Activated naive CD4-positive, alpha-beta T cell treated with anti-CD3 and anti-CD28 coated beads, Interleukin-2, amount 10 ng/mL, durations not matched to agents 7 days and 5 days (primary cell): ENCODE measurements at regions not wholly inside any gene's neighbourhood (a gene's known extent, or its start where the extent isn't known, plus 50 kb on each side); places are given as distances from the start of the nearest gene placed in this dataset.

Experiments
- CTCF ChIA-PET: fragments of 350-600 bp; sonication (Branson Sonifier 250); formaldehyde crosslinking; loops from one replicate; lab custom pipeline; 2021; ENCODE audit warnings: antibody characterized with exemption; lab: Charles Lee
- DNase-seq: peaks from one replicate; pipeline ENCODE4 v3.0.0-alpha.2; 2020
- H3K27ac Mint-ChIP-seq: one replicate; pipeline ENCODE4 v1.8.0; 2021; ENCODE audit warnings: mild to moderate bottlenecking, moderate library complexity, mixed read lengths
- H3K27me3 Mint-ChIP-seq: one replicate; pipeline ENCODE4 v1.8.0; 2021; ENCODE audit warnings: mild to moderate bottlenecking, mixed read lengths
- H3K36me3 Mint-ChIP-seq: one replicate; pipeline ENCODE4 v1.8.0; 2021; ENCODE audit warnings: mixed read lengths
- H3K4me1 Mint-ChIP-seq: one replicate; pipeline ENCODE4 v1.8.0; 2021; ENCODE audit warnings: mixed read lengths
- H3K4me3 Mint-ChIP-seq: one replicate; pipeline ENCODE4 v1.8.0; 2021; ENCODE audit warnings: mild to moderate bottlenecking, moderate library complexity, mixed read lengths
- H3K9me3 Mint-ChIP-seq: one replicate; pipeline ENCODE4 v1.8.0; 2021; ENCODE audit warnings: mixed read lengths

- H3K27me3 Mint-ChIP-seq: no peaks in the 10 kb centered on the region
- CTCF ChIA-PET: no interaction called here
- no peak for DNase-seq
- H3K4me1 Mint-ChIP-seq: no peaks in the 10 kb centered on the region
- H3K36me3 Mint-ChIP-seq: no peaks in the 10 kb centered on the region
- no peak overlapping the region for H3K4me3 Mint-ChIP-seq
- no peak overlapping the region for H3K27ac Mint-ChIP-seq
- H3K9me3 Mint-ChIP-seq: no peaks in the 10 kb centered on the region
Measured at GRCh38 chr5:23007236-23007635, 154.1 kb upstream of the CDH12 start.

- Mint-ChIP-seq H3K9me3 (no peaks in the 10 kb centered on the region), H3K27ac (no peak overlapping the region), H3K4me1 (no peaks in the 10 kb centered on the region), H3K4me3 (no peak overlapping the region), H3K27me3 (no peaks in the 10 kb centered on the region), H3K36me3 (no peaks in the 10 kb centered on the region)
- CTCF ChIA-PET: no interaction called here
- DNase-seq: no peak
Measured at GRCh38 chr5:23001120-23001519, 148.0 kb upstream of the CDH12 start.

- Mint-ChIP-seq H3K4me1 (no peaks in the 10 kb centered on the region), H3K27me3 (no peaks in the 10 kb centered on the region), H3K27ac (no peak overlapping the region), H3K4me3 (no peak overlapping the region), H3K9me3 (no peaks in the 10 kb centered on the region), H3K36me3 (no peaks in the 10 kb centered on the region)
- CTCF ChIA-PET: no interaction called here
- DNase-seq: no peak
Measured at GRCh38 chr5:22998774-22999173, 145.6 kb upstream of the CDH12 start.

GRCh38 chr5:22998362-22998761 is 145.2 kb upstream of the CDH12 start:
- DNase-seq: no peak
- Mint-ChIP-seq H3K4me1 (no peaks in the 10 kb centered on the region), H3K27ac (no peak overlapping the region), H3K27me3 (no peaks in the 10 kb centered on the region), H3K9me3 (no peaks in the 10 kb centered on the region), H3K4me3 (no peak overlapping the region), H3K36me3 (no peaks in the 10 kb centered on the region)
- CTCF ChIA-PET: no interaction called here

- no peaks in the 10 kb centered on the region for H3K4me1 Mint-ChIP-seq
- no peaks in the 10 kb centered on the region for H3K36me3 Mint-ChIP-seq
- CTCF ChIA-PET: no interaction called here
- no peak for DNase-seq
- no peak overlapping the region for H3K27ac Mint-ChIP-seq
- no peaks in the 10 kb centered on the region for H3K27me3 Mint-ChIP-seq
- no peak overlapping the region for H3K4me3 Mint-ChIP-seq
- peaks cover 3% of the 10 kb centered on the region for H3K9me3 Mint-ChIP-seq
Measured at GRCh38 chr5:22988937-22989336, 135.8 kb upstream of the CDH12 start.

GRCh38 chr5:22986281-22986680 is 133.1 kb upstream of the CDH12 start:
- H3K9me3 Mint-ChIP-seq: peaks cover 5% of the 10 kb centered on the region

GRCh38 chr5:22985446-22985845 is 132.3 kb upstream of the CDH12 start:
- H3K27ac Mint-ChIP-seq: no peak overlapping the region
- no peak for DNase-seq
- H3K9me3 Mint-ChIP-seq: peaks cover 5% of the 10 kb centered on the region
- no peaks in the 10 kb centered on the region for H3K36me3 Mint-ChIP-seq
- H3K4me1 Mint-ChIP-seq: no peaks in the 10 kb centered on the region
- no peaks in the 10 kb centered on the region for H3K27me3 Mint-ChIP-seq
- CTCF ChIA-PET: no interaction called here
- no peak overlapping the region for H3K4me3 Mint-ChIP-seq

More at GRCh38 chr5:22986281-22986680, 133.1 kb upstream of the CDH12 start:
- CTCF ChIA-PET: no interaction called here
- no peak for DNase-seq
- Mint-ChIP-seq H3K4me1 (no peaks in the 10 kb centered on the region), H3K36me3 (no peaks in the 10 kb centered on the region), H3K4me3 (no peak overlapping the region), H3K27ac (peak overlapping the region; percentile 19), H3K27me3 (no peaks in the 10 kb centered on the region)

GRCh38 chr5:22970956-22971618 is 117.9 kb upstream of the CDH12 start:
- DNase-seq: no peak
- H3K27me3 Mint-ChIP-seq: no peaks in the 10 kb centered on the region
- H3K9me3 Mint-ChIP-seq: peaks cover 15% of the 10 kb centered on the region
- no peaks in the 10 kb centered on the region for H3K36me3 Mint-ChIP-seq
- H3K4me1 Mint-ChIP-seq: no peaks in the 10 kb centered on the region
- CTCF ChIA-PET: no interaction called here
- no peak overlapping the region for H3K4me3 Mint-ChIP-seq
- no peak overlapping the region for H3K27ac Mint-ChIP-seq

GRCh38 chr5:22970491-22970890 is 117.3 kb upstream of the CDH12 start:
- DNase-seq: no peak
- no peak overlapping the region for H3K27ac Mint-ChIP-seq
- peaks cover 16% of the 10 kb centered on the region for H3K9me3 Mint-ChIP-seq
- no peak overlapping the region for H3K4me3 Mint-ChIP-seq
- CTCF ChIA-PET: no interaction called here
- no peaks in the 10 kb centered on the region for H3K4me1 Mint-ChIP-seq
- no peaks in the 10 kb centered on the region for H3K36me3 Mint-ChIP-seq
- H3K27me3 Mint-ChIP-seq: no peaks in the 10 kb centered on the region

- CTCF ChIA-PET: interaction anchor here (0.6 kb wide), 1 partner anchor 135 kb away, joined by 4 read pairs; no protein-coding TSS in a partner anchor
- Mint-ChIP-seq H3K4me3 (no peak overlapping the region), H3K27me3 (no peaks in the 10 kb centered on the region), H3K36me3 (no peaks in the 10 kb centered on the region), H3K27ac (no peak overlapping the region), H3K4me1 (no peaks in the 10 kb centered on the region), H3K9me3 (peaks cover 25% of the 10 kb centered on the region)
- no peak for DNase-seq
Measured at GRCh38 chr5:22968386-22968785, 115.2 kb upstream of the CDH12 start.

GRCh38 chr5:22965960-22966359 is 112.8 kb upstream of the CDH12 start:
- Mint-ChIP-seq H3K4me3 (no peak overlapping the region), H3K36me3 (no peaks in the 10 kb centered on the region), H3K9me3 (peaks cover 25% of the 10 kb centered on the region)

GRCh38 chr5:22964632-22965031 is 111.5 kb upstream of the CDH12 start:
- peaks cover 28% of the 10 kb centered on the region for H3K9me3 Mint-ChIP-seq
- no peak for DNase-seq
- no peak overlapping the region for H3K4me3 Mint-ChIP-seq
- no peaks in the 10 kb centered on the region for H3K36me3 Mint-ChIP-seq
- CTCF ChIA-PET: no interaction called here
- no peaks in the 10 kb centered on the region for H3K4me1 Mint-ChIP-seq
- no peak overlapping the region for H3K27ac Mint-ChIP-seq
- no peaks in the 10 kb centered on the region for H3K27me3 Mint-ChIP-seq

More at GRCh38 chr5:22965960-22966359, 112.8 kb upstream of the CDH12 start:
- Mint-ChIP-seq H3K27ac (no peak overlapping the region), H3K27me3 (no peaks in the 10 kb centered on the region), H3K4me1 (no peaks in the 10 kb centered on the region)
- CTCF ChIA-PET: no interaction called here
- no peak for DNase-seq

GRCh38 chr5:22958462-22959262 is 105.5 kb upstream of the CDH12 start:
- no peaks in the 10 kb centered on the region for H3K36me3 Mint-ChIP-seq
- H3K4me1 Mint-ChIP-seq: no peaks in the 10 kb centered on the region
- no peak for DNase-seq
- H3K9me3 Mint-ChIP-seq: peaks cover 3% of the 10 kb centered on the region
- no peak overlapping the region for H3K27ac Mint-ChIP-seq
- H3K4me3 Mint-ChIP-seq: no peak overlapping the region
- CTCF ChIA-PET: no interaction called here
- H3K27me3 Mint-ChIP-seq: no peaks in the 10 kb centered on the region

- H3K27ac Mint-ChIP-seq: no peak overlapping the region
- no peaks in the 10 kb centered on the region for H3K27me3 Mint-ChIP-seq
- CTCF ChIA-PET: no interaction called here
- no peak for DNase-seq
- no peak overlapping the region for H3K4me3 Mint-ChIP-seq
- H3K9me3 Mint-ChIP-seq: no peaks in the 10 kb centered on the region
- no peaks in the 10 kb centered on the region for H3K36me3 Mint-ChIP-seq
- H3K4me1 Mint-ChIP-seq: no peaks in the 10 kb centered on the region
Measured at GRCh38 chr5:22947921-22948320, 94.8 kb upstream of the CDH12 start.

- Mint-ChIP-seq H3K4me3 (no peak overlapping the region), H3K27me3 (no peaks in the 10 kb centered on the region), H3K27ac (no peak overlapping the region), H3K9me3 (peaks cover 14% of the 10 kb centered on the region), H3K36me3 (no peaks in the 10 kb centered on the region), H3K4me1 (no peaks in the 10 kb centered on the region)
- DNase-seq: no peak
- CTCF ChIA-PET: no interaction called here
Measured at GRCh38 chr5:22938362-22938761, 85.2 kb upstream of the CDH12 start.
